HepG2 (cell line): ENCODE measurements at regions not wholly inside any gene's neighbourhood (a gene's known extent, or its start where the extent isn't known, plus 50 kb on each side); places are given as distances from the start of the nearest gene placed in this dataset.

Source experiments
- CHD2 ChIP-seq: IDR thresholded peaks from 2 replicates; pipeline ENCODE4 v1.6.1; 2011; ENCODE audit warnings: low read depth, low read length, improper control_type of control experiment
- EZH2 ChIP-seq: conservative IDR thresholded peaks from 2 replicates; pipeline ENCODE4 v1.6.1; 2012; ENCODE audit warnings: mild to moderate bottlenecking, low read depth, low read length, moderate library complexity
- ZNF3 ChIP-seq: IDR thresholded peaks from 2 replicates; pipeline ENCODE4 v1.7.0; 2017; ENCODE audit warnings: inconsistent platforms
- ZNF766 ChIP-seq: sonication (generic); formaldehyde crosslinking; IDR thresholded peaks from 2 replicates; pipeline ENCODE4 v1.5.0; 2020; ENCODE audit warnings: missing genetic modification reagents, borderline replicate concordance
- ZNF781 ChIP-seq: sonication (generic); formaldehyde crosslinking; IDR thresholded peaks from 2 replicates; pipeline ENCODE4 v1.5.1; 2020; ENCODE audit warnings: borderline replicate concordance, mild to moderate bottlenecking, missing genetic modification reagents; ENCODE audit errors: not compliant biosample characterization
- TF ChIP-seq, protein P1 (sequence below): sonication (generic); formaldehyde crosslinking; IDR thresholded peaks from 2 replicates; pipeline ENCODE4 v1.5.0; 2020; ENCODE audit warnings: mild to moderate bottlenecking, missing genetic modification reagents, moderate library complexity

DNA sequence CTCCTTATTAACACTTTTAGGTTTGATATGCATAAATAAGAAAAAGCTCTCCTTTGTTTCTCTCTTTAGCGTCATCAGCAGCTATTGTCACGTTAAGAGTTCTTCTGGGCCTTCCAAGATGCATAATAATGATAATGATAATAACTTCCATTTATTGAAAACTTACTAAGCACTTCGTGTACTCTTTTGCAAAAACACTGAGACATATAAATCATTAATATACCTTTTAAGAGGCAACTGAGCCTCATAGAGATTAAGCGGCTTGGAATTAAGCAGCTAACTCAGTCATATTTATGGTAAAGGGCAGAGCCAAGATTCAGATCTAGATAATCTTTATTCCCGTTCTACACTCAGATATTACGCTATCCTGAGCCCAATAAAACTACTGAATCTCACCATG, 1105.1 kb downstream of the OLFM4 start:
- TF ChIP-seq ZNF781 (CRISPR knock-in tag) (no peak), ZNF3 (no peak), ZNF766 (CRISPR knock-in tag) (no peak), EZH2 (no peak), CHD2 (no peak)
- TF ChIP-seq, protein P1, sequence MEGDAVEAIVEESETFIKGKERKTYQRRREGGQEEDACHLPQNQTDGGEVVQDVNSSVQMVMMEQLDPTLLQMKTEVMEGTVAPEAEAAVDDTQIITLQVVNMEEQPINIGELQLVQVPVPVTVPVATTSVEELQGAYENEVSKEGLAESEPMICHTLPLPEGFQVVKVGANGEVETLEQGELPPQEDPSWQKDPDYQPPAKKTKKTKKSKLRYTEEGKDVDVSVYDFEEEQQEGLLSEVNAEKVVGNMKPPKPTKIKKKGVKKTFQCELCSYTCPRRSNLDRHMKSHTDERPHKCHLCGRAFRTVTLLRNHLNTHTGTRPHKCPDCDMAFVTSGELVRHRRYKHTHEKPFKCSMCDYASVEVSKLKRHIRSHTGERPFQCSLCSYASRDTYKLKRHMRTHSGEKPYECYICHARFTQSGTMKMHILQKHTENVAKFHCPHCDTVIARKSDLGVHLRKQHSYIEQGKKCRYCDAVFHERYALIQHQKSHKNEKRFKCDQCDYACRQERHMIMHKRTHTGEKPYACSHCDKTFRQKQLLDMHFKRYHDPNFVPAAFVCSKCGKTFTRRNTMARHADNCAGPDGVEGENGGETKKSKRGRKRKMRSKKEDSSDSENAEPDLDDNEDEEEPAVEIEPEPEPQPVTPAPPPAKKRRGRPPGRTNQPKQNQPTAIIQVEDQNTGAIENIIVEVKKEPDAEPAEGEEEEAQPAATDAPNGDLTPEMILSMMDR, result no peak
